Thyroid gland (tissue), 4 donors: ENCODE measurements at regions not wholly inside any gene's neighbourhood (a gene's known extent, or its start where the extent isn't known, plus 50 kb on each side); places are given as distances from the start of the nearest gene placed in this dataset.

ENCODE experiments used
- DNase-seq, 2 donors: peaks; one replicate each; pipeline ENCODE4 v3.0.0-alpha.2; 2019
- H3K27ac ChIP-seq, 3 donors: fragments of 200-600 bp; sonication (generic); 1 replicate in 2 of 3; 2 replicates in 1 of 3; pipeline ENCODE4 v1.5.1; 2016 to 2019; ENCODE audit warnings: mild to moderate bottlenecking in 1 of 3, moderate library complexity in 1 of 3
- H3K27me3 ChIP-seq: fragments of 200-600 bp; sonication (generic); one replicate; pipeline ENCODE4 v1.5.1; 2019
- H3K36me3 ChIP-seq, 2 donors: fragments of 200-600 bp; sonication (generic); one replicate each; pipeline ENCODE4 v1.5.1; 2016 to 2019
- H3K4me1 ChIP-seq, 2 donors: fragments of 200-600 bp; sonication (generic); one replicate each; pipeline ENCODE4 v1.5.1; 2017 to 2019
- H3K4me3 ChIP-seq, 3 donors: fragments of 200-600 bp; sonication (generic); replicated peaks in 1 of 3; 1 replicate in 2 of 3; 2 replicates in 1 of 3; pipeline ENCODE4 v1.5.1; 2016; ENCODE audit warnings: mild to moderate bottlenecking in 1 of 3
- H3K9me3 ChIP-seq: fragments of 200-600 bp; sonication (generic); one replicate; pipeline ENCODE4 v1.5.1; 2017
- CTCF ChIP-seq, 6 experiments: fragments of 200-600 bp in 3 of 6; fragments of 450-650 bp in 3 of 6; sonication (generic) in 3 of 6; IDR thresholded peaks; one replicate each; pipeline ENCODE4 v1.5.1; 2016 to 2019; ENCODE audit warnings: antibody characterized with exemption in 6 of 6, mild to moderate bottlenecking in 2 of 6, inconsistent platforms in 1 of 6, moderate library complexity in 1 of 6
- POLR2A ChIP-seq, 2 donors: fragments of 450-650 bp; IDR thresholded peaks; one replicate each; pipeline ENCODE4 v1.6.1; 2017; ENCODE audit warnings: antibody characterized with exemption in 2 of 2, mild to moderate bottlenecking in 2 of 2, moderate library complexity in 1 of 2
- WGBS, 2 donors: methylation state at CpG; one replicate each; pipeline ENCODE4 v1.1.5; 2017; 5-methylcytosine and 5-hydroxymethylcytosine counted together
- intact Hi-C: fragments of 100-400 bp; cut with DNase I; formaldehyde crosslinking; loops from one replicate; pipeline ENCODE4 v1.15.1; 2023

GRCh38 chr1:57748719-57749118, 324.9 kb upstream of the DAB1 start:
- no peak for DNase-seq
- H3K4me1 ChIP-seq, result no peaks in the 10 kb centered on the region
- TF ChIP-seq CTCF (IDR thresholded peaks at IDR 0.05) (no peak), POLR2A (IDR thresholded peaks at IDR 0.05) (no peak)
- H3K27ac ChIP-seq, result no peak overlapping the region
- H3K9me3 ChIP-seq, result no peaks in the 10 kb centered on the region
- H3K4me3 ChIP-seq, result no peak overlapping the region
- intact Hi-C loops, result no loop called here
- H3K36me3 ChIP-seq, result no peaks in the 10 kb centered on the region
- 93 to 97% methylated on average over 2 of the region's 2 CpGs for WGBS, 2 donors
- H3K27me3 ChIP-seq, result no peaks in the 10 kb centered on the region

- H3K27ac ChIP-seq, result no peak overlapping the region
- WGBS, 2 donors, result 89 to 97% methylated on average over 1 of the region's 1 CpG
- intact Hi-C loops, result no loop called here
Measured at GRCh38 chr1:57747818-57748217, 324.0 kb upstream of the DAB1 start.

GRCh38 chr1:57741521-57741920, 317.7 kb upstream of the DAB1 start:
- no peaks in the 10 kb centered on the region for H3K27me3 ChIP-seq
- 63 to 70% methylated on average over 4 of the region's 4 CpGs for WGBS, 2 donors
- H3K4me1 ChIP-seq, result no peaks in the 10 kb centered on the region
- no peak overlapping the region for H3K4me3 ChIP-seq
- TF ChIP-seq CTCF (IDR thresholded peaks at IDR 0.05), result no peak
- no peak for TF ChIP-seq POLR2A (IDR thresholded peaks at IDR 0.05)
- no peaks in the 10 kb centered on the region for H3K9me3 ChIP-seq
- DNase-seq, result no peak
- H3K36me3 ChIP-seq, result no peaks in the 10 kb centered on the region
- intact Hi-C loops, result no loop called here
- no peak overlapping the region for H3K27ac ChIP-seq

More at GRCh38 chr1:57747818-57748217, 324.0 kb upstream of the DAB1 start:
- TF ChIP-seq POLR2A (IDR thresholded peaks at IDR 0.05), result no peak
- TF ChIP-seq CTCF (IDR thresholded peaks at IDR 0.05), result no peak
- Histone ChIP-seq H3K4me1 (no peaks in the 10 kb centered on the region), H3K9me3 (no peaks in the 10 kb centered on the region), H3K36me3 (no peaks in the 10 kb centered on the region), H3K27me3 (no peaks in the 10 kb centered on the region), H3K4me3 (no peak overlapping the region)
- DNase-seq, result no peak

- WGBS, 2 donors, result 65 to 75% methylated on average over 6 of the region's 6 CpGs
- no peak overlapping the region for H3K27ac ChIP-seq
- no peak for TF ChIP-seq POLR2A (IDR thresholded peaks at IDR 0.05)
- no peak for TF ChIP-seq CTCF (IDR thresholded peaks at IDR 0.05)
- H3K27me3 ChIP-seq, result no peaks in the 10 kb centered on the region
- intact Hi-C loops, result no loop called here
- H3K4me1 ChIP-seq, result no peaks in the 10 kb centered on the region
- H3K4me3 ChIP-seq, result no peak overlapping the region
- DNase-seq, result no peak
- H3K9me3 ChIP-seq, result no peaks in the 10 kb centered on the region
- H3K36me3 ChIP-seq, result no peaks in the 10 kb centered on the region
Measured at GRCh38 chr1:57736940-57737339, 313.1 kb upstream of the DAB1 start.

- H3K4me1 ChIP-seq, result no peaks in the 10 kb centered on the region
- 90 to 92% methylated on average over 7 of the region's 7 CpGs for WGBS, 2 donors
- DNase-seq, result no peak
Measured at GRCh38 chr1:57729181-57729580, 305.3 kb upstream of the DAB1 start.

More at GRCh38 chr1:57729181-57729580, 305.3 kb upstream of the DAB1 start:
- H3K36me3 ChIP-seq, result no peaks in the 10 kb centered on the region
- H3K27me3 ChIP-seq, result no peaks in the 10 kb centered on the region
- TF ChIP-seq POLR2A (IDR thresholded peaks at IDR 0.05), result no peak
- TF ChIP-seq CTCF (IDR thresholded peaks at IDR 0.05), result no peak
- intact Hi-C loops, result no loop called here
- H3K9me3 ChIP-seq, result no peaks in the 10 kb centered on the region
- no peak overlapping the region for H3K27ac ChIP-seq
- H3K4me3 ChIP-seq, result no peak overlapping the region
